Tibial artery (tissue), 4 donors: ENCODE measurements at regions not wholly inside any gene's neighbourhood (a gene's known extent, or its start where the extent isn't known, plus 50 kb on each side); places are given as distances from the start of the nearest gene placed in this dataset.

ENCODE experiments used
- DNase-seq, 2 donors: peaks; one replicate each; pipeline ENCODE4 v3.0.0-alpha.2; 2019
- H3K27ac ChIP-seq, 2 donors: fragments of 200-600 bp; sonication (generic) in 1 of 2; 1 replicate in 1 of 2; 2 replicates in 1 of 2; pipeline ENCODE4 v1.5.1; 2018 to 2019; ENCODE audit warnings: mild to moderate bottlenecking in 1 of 2
- H3K27me3 ChIP-seq, 2 donors: fragments of 200-600 bp; sonication (generic) in 1 of 2; one replicate each; pipeline versions ENCODE4 v1.5.1 to v1.6.0; 2016 to 2019
- H3K36me3 ChIP-seq, 3 donors: fragments of 200-600 bp; sonication (generic) in 2 of 3; one replicate each; pipeline ENCODE4 v1.5.1; 2016 to 2019; ENCODE audit warnings: mild to moderate bottlenecking in 2 of 3
- H3K4me1 ChIP-seq, 4 donors: fragments of 200-600 bp; sonication (generic) in 2 of 4; 1 replicate in 3 of 4; 2 replicates in 1 of 4; pipeline ENCODE4 v1.5.1; 2016 to 2019
- H3K4me3 ChIP-seq, 2 donors: fragments of 200-600 bp; sonication (generic) in 1 of 2; 1 replicate in 1 of 2; 2 replicates in 1 of 2; pipeline ENCODE4 v1.5.1; 2018 to 2019; ENCODE audit warnings: mild to moderate bottlenecking in 2 of 2
- H3K9me3 ChIP-seq, 3 donors: fragments of 200-600 bp; sonication (generic) in 1 of 3; one replicate each; pipeline ENCODE4 v1.5.1; 2016 to 2019
- intact Hi-C: fragments of 100-400 bp; cut with DNase I; formaldehyde crosslinking; loops from one replicate; pipeline ENCODE4 v1.15.0; 2023; ENCODE audit warnings: low total_unique reads
- TF ChIP-seq, protein P1 (sequence below), 2 experiments: fragments of 200-600 bp in 1 of 2; fragments of 450-650 bp in 1 of 2; IDR thresholded peaks; one replicate each; pipeline ENCODE4 v1.5.1; 2017 to 2019; ENCODE audit warnings: antibody characterized with exemption in 2 of 2, mild to moderate bottlenecking in 1 of 2, moderate library complexity in 1 of 2

DNA sequence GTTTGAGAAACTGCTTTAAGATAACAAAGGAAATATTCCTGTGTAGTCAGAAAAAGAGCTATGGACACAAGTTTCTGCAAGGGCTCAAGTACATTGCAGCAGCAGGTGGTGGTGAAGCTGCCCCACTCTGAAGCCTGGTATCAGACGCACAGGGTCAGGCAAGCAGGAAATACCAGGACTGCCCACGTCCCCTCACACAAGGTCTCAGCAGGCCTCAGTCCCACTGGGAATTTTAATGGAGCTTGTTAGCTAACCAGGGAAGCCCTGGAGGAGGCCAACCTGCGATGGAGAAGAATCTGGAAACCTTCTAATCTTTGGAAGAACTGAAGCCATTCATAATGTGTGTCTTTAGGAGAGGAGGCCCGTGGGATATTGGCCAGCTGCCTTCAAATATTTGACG lies 168.3 kb downstream of the UXS1 start:
- peak overlapping the region; percentile 14 to 23 for H3K27ac ChIP-seq
- no peaks in the 10 kb centered on the region for H3K9me3 ChIP-seq
- H3K4me1 ChIP-seq = peaks cover 0 to 49% (median 35%) of the 10 kb centered on the region in 4 donors
- no peaks in the 10 kb centered on the region for H3K27me3 ChIP-seq
- TF ChIP-seq, protein P1, sequence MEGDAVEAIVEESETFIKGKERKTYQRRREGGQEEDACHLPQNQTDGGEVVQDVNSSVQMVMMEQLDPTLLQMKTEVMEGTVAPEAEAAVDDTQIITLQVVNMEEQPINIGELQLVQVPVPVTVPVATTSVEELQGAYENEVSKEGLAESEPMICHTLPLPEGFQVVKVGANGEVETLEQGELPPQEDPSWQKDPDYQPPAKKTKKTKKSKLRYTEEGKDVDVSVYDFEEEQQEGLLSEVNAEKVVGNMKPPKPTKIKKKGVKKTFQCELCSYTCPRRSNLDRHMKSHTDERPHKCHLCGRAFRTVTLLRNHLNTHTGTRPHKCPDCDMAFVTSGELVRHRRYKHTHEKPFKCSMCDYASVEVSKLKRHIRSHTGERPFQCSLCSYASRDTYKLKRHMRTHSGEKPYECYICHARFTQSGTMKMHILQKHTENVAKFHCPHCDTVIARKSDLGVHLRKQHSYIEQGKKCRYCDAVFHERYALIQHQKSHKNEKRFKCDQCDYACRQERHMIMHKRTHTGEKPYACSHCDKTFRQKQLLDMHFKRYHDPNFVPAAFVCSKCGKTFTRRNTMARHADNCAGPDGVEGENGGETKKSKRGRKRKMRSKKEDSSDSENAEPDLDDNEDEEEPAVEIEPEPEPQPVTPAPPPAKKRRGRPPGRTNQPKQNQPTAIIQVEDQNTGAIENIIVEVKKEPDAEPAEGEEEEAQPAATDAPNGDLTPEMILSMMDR (IDR thresholded peaks at IDR 0.05) = no peak
- intact Hi-C loops = no loop called here
- no peaks in the 10 kb centered on the region for H3K36me3 ChIP-seq
- no peak overlapping the region for H3K4me3 ChIP-seq
- no peak for DNase-seq

DNA sequence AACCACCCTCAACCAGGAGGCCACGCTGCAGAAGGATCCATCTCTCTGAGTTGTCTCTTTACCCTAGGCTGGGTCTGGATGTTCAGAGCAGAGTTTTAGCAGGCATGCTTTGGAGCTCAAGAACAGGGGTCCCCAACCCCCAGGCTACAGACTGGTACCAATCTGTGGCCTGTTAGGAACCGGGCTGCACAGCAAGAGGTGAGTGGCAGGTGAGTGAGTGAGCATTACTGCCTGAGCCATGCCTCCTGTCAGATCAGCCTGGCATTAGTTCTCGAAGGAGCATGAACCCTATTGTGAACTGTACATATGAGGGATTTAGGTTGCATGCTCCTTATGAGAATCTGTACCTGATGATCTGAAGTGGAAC lies 172.5 kb downstream of the UXS1 start:
- peak overlapping the region; percentile 41 to 72 for H3K27ac ChIP-seq
- intact Hi-C loops = no loop called here
- TF ChIP-seq, protein P1 (IDR thresholded peaks at IDR 0.05) = no peak
- H3K4me1 ChIP-seq = peaks cover 0 to 50% (median 37%) of the 10 kb centered on the region in 4 donors
- H3K36me3 ChIP-seq = no peaks in the 10 kb centered on the region
- no peak overlapping the region for H3K4me3 ChIP-seq
- no peaks in the 10 kb centered on the region for H3K27me3 ChIP-seq
- DNase-seq = no peak
- no peaks in the 10 kb centered on the region for H3K9me3 ChIP-seq

DNA sequence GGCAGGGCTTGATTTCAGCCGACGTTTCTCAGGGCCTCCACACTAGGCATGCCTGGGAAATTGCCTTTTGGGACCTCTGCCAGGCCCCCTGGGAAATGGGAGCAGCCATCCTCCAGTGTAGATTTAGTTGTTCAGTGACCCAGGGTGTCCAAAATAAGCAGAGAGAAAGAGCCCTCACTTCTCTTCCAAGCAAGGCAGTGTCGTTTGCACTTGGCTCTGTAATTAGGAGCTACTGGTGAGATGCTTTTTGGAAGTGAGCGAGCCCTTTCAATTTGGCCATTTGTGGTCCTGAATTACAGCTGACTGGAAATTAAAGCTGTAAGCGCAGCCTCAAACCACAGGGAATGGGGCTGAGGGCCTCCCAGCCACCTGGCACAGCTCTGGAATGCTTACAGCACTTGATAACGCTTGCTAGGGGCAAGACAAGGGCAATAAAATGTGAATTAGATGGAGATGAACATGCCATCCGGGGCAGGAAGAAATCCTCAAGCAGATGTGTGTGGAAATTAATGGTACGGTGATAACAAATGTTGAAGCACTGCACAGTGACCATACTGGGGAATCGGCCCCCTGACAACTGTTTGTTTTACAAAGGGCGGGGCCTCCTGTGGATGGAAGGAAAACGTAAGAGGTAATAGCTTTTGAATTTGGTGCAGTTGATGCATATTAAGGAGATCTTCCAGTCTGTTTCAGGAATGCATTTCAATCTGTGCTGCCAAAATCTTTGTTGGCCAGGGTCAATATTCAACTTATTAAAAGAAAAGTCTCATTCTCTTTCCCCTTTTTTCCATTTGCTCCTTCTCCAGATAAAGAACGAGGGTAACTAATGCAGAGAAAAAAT lies 173.1 kb downstream of the UXS1 start:
- Histone ChIP-seq H3K27ac (peak overlapping the region; percentile 41 to 72), H3K9me3 (no peaks in the 10 kb centered on the region), H3K27me3 (no peaks in the 10 kb centered on the region), H3K36me3 (no peaks in the 10 kb centered on the region), H3K4me3 (no peak overlapping the region), H3K4me1 (peaks cover 0 to 44% (median 35%) of the 10 kb centered on the region in 4 donors)
- intact Hi-C loops = no loop called here
- TF ChIP-seq, protein P1 (IDR thresholded peaks at IDR 0.05) = no peak
- DNase-seq = peak in 1 of 2 donors; percentile 77

DNA sequence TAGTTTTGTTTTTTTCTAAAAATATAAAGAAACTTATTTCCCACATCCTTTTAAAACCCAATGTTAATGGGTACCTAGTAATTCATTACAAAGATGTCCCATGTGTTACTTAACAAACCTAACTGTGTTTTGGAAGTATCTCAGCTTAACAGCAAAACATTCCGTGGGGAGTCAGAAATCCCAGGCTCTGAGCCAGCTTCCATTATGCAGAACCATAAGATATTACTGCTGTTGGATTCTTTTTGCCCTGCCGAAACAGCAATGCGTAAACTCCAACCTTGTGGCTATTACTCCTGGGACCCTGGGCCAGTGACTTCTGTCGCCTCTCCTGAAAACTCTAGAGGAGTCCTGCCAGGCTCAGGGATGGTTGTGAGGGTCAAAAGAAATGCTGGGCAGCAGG lies 174.1 kb downstream of the UXS1 start:
- no peaks in the 10 kb centered on the region for H3K9me3 ChIP-seq
- no peak for DNase-seq
- peak overlapping the region; percentile 41 to 72 for H3K27ac ChIP-seq
- H3K4me3 ChIP-seq = no peak overlapping the region
- intact Hi-C loops = no loop called here
- no peaks in the 10 kb centered on the region for H3K36me3 ChIP-seq
- TF ChIP-seq, protein P1 (IDR thresholded peaks at IDR 0.05) = no peak
- peaks cover 0 to 34% (median 25%) of the 10 kb centered on the region in 4 donors for H3K4me1 ChIP-seq
- no peaks in the 10 kb centered on the region for H3K27me3 ChIP-seq

DNA sequence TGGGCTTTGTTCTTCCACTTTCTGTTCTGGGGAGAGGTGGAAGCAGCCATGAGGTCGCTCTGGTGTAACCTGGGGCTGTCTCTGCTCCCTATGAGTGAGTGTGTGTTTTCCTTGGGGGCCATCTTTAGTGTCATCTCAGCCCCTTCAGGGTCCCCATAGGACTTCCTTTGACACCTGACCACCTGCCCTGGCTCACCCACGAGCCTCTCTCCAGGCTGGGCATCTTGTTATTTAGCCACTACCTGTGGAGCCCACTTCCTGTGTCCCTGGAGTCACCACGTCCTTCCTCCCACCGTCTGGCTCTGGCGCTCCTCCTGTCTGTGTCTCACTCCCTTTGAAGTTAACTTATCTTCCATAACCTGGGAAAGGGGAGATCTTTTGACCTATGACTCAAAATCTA lies 176.0 kb downstream of the UXS1 start:
- Histone ChIP-seq H3K4me3 (no peak overlapping the region), H3K9me3 (no peaks in the 10 kb centered on the region), H3K27me3 (no peaks in the 10 kb centered on the region), H3K36me3 (no peaks in the 10 kb centered on the region), H3K27ac (no peak overlapping the region), H3K4me1 (peaks cover 0 to 33% (median 25%) of the 10 kb centered on the region in 4 donors)
- no peak for DNase-seq
- TF ChIP-seq, protein P1 (IDR thresholded peaks at IDR 0.05) = no peak
- intact Hi-C loops = no loop called here
